ENCODE measurements at regions not wholly inside any gene's neighbourhood (a gene's known extent, or its start where the extent isn't known, plus 50 kb on each side); places are given as distances from the start of the nearest gene placed in this dataset.
A peak's percentile ranks its signal among the peaks of the same experiment; 100 is the strongest.
"Not testable (repeated sequence)": the region's sequence is repeated elsewhere in the genome, so short reads cannot be mapped to it uniquely, and the experiment has no call there.

DNA sequence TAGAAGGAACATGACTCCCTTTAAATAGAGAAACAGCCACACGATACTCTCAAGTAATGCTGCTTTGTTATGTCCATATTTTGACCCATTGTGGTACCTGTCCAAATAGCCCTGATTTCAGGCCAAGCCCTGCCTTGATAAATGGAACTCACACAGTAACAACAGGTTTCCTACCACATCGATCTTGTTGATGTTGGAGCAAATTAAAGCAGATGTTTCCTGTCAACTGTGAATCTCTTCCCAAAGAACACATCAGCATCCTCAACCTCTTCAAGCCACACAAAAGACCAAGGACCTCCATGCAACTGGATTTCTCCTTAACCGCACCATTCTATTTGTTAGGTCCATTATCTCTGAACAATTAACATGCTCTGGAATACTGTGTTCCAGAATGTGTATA lies 109.5 kb downstream of the FOXD4L6 start:
- H3K9me3 ChIP-seq; H3K27ac ChIP-seq; H3K4me1 ChIP-seq; intact Hi-C loops (cut with DNase I; ENCODE audit: low total_unique reads); DNase-seq; H3K4me3 ChIP-seq; H3K27me3 ChIP-seq (replicated peaks in 1 of 7): not testable (repeated sequence)
- H3K36me3 ChIP-seq = peaks cover 0 to 49% (median 8%) of the 10 kb centered on the region in 6 donors
- 71 to 81% (median 77%) methylated on average over 3 of the region's 3 CpGs for WGBS, 5 donors

DNA sequence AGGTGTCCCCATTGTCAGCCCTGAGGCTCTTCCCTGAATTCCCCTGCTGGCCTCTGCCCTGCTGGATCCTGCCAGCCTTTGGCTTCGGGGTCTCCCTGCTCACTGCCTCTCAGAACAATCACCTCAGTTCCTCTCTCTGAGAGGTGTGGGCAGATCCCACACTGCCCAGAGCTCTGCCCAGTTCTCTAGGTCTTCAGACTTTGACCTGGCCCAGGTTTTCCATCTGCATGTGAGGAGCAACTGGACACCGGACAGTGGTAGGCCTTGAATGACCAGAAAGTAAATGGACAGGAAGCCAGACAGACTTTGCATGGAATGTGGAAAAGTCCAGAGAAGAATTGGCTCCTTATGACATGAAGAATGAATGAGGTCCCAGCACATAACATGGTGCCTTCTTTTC lies 111.8 kb downstream of the FOXD4L6 start:
- WGBS, 5 donors = 71 to 100% (median 93%) methylated on average over 1 of the region's 2 CpGs
- H3K27me3 ChIP-seq (replicated peaks in 1 of 7); DNase-seq; H3K4me1 ChIP-seq; H3K27ac ChIP-seq; H3K4me3 ChIP-seq; H3K9me3 ChIP-seq; intact Hi-C loops (cut with DNase I; ENCODE audit: low total_unique reads): not testable (repeated sequence)
- H3K36me3 ChIP-seq = peaks cover 0 to 71% (median 24%) of the 10 kb centered on the region in 6 donors

DNA sequence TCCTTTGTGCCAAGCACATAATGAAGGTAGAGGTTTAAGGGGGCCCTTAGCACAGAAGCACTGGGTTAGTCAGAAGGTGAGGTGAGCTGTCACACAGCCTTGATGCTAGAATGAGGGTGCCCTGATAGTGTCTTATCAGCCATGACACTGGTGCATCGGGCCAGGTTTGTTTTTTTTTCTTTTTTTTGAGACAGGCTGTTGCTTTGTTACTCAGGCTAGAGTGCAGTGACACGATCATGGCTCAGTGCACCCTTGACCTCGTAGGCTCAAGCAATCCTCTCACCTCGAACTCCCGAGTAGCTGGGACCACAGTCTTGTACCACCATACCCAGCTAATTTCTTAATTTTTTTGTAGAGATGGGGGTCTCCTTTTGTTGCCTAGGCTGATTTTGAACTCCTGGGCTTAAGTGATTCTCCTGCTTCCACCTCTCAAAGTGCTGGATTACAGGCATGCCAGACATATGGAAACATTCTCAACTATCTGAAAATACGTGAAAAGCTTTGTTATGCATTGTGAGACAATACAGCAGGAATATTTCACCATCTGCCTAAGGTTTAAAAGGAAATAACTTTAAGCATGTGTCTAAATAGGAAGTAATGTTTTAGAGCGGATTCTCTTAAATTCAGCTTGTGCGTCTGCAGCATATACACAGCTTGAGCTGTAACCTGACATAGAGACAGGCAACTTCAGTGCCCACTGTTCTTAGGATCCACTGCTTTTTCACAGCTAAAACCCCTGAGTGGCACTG lies 128.4 kb downstream of the FOXD4L6 start:
- 52 to 76% (median 64%) methylated on average over 8 of the region's 8 CpGs for WGBS, 5 donors
- peaks cover 0 to 56% (median 14%) of the 10 kb centered on the region in 6 donors for H3K36me3 ChIP-seq
- DNase-seq = not testable (repeated sequence)

DNA sequence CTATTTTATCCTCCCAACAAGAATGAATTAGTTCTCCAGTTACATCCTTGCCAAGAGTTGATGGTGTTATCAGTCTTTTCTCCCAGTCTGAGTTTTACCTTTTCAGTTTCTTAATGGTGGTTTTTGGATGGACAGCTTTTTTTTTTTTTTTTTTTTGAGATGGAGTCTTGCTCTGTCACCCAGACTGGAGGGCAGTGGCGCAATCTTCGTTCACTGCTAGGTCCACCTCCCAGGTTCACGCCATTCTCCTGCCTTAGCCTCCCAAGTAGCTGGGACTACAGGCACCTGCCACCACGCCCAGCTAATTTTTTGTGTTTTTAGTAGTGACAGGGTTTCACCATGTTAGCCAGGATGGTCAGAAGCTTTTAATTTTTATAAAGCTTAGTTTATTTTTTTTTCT lies 133.0 kb downstream of the FOXD4L6 start:
- H3K9me3 ChIP-seq; H3K27ac ChIP-seq; H3K4me3 ChIP-seq; H3K27me3 ChIP-seq (replicated peaks in 1 of 7); DNase-seq; intact Hi-C loops (cut with DNase I; ENCODE audit: low total_unique reads): not testable (repeated sequence)
- 82 to 88% (median 85%) methylated on average over 4 of the region's 4 CpGs for whole genome bisulfite sequencing, 5 donors
- Histone ChIP-seq H3K36me3 (peaks cover 0 to 42% (median 14%) of the 10 kb centered on the region in 6 donors), H3K4me1 (peaks cover 19 to 78% (median 64%) of the 10 kb centered on the region in 6 donors)

More for the DNA sequence above, 128.4 kb downstream of the FOXD4L6 start:
- H3K27me3 ChIP-seq (replicated peaks in 1 of 7); H3K27ac ChIP-seq; H3K9me3 ChIP-seq; H3K4me3 ChIP-seq; intact Hi-C loops (cut with DNase I; ENCODE audit: low total_unique reads): not testable (repeated sequence)
- peaks cover 10 to 52% (median 31%) of the 10 kb centered on the region in 6 donors for H3K4me1 ChIP-seq

DNA sequence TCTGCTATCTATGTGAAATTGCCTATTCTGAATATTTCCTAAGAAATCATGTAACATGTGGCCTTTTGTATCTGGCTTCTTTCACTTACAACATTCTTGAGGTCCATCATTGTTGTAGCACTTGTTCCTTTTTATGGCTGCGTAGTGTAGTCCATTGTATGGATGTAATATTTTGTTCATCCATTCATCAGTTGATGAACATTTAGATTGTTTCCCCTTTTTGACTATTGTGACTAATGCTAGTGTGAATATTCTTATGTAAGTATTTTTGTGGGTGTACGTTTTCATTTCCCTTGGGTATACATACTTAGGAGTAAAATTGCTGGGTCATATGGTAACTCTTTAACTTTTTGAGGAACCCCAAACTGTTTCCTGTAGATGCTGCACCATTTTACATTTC lies 134.6 kb downstream of the FOXD4L6 start:
- H3K27me3 ChIP-seq (replicated peaks in 1 of 7); H3K9me3 ChIP-seq; DNase-seq; intact Hi-C loops (cut with DNase I; ENCODE audit: low total_unique reads): not testable (repeated sequence)
- Histone ChIP-seq H3K36me3 (peaks cover 0 to 27% (median 12%) of the 10 kb centered on the region in 6 donors), H3K27ac (peak overlapping the region in 4 of 8 donors; percentile 92 to 97 (median 96)), H3K4me3 (peak overlapping the region in 1 of 8 donors; percentile 82), H3K4me1 (peaks cover 19 to 77% (median 60%) of the 10 kb centered on the region in 6 donors)
- 46 to 63% (median 56%) methylated on average over 2 of the region's 2 CpGs for WGBS, 5 donors

DNA sequence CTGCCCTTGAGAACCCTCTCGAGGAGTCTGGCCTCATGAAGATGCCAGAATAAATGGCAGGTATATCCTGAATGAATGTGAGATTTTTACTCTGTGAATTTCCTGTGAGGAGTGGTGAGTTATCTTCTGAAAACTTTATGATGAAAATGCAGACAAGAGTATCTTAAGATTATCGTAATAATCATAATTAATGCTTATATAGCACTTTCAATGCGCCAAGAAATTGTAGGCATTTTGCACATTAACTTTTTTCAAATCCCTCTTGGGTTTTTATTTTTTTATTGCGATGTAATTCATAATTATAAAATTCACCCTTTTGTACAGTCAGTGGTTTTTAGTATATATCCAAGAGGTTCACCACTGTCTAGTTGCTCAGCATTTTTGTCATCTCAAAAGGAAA lies 135.1 kb downstream of the FOXD4L6 start:
- Histone ChIP-seq H3K27ac (peak overlapping the region in 6 of 8 donors; percentile 92 to 97 (median 95)), H3K4me1 (peaks cover 19 to 72% (median 57%) of the 10 kb centered on the region in 6 donors), H3K36me3 (peaks cover 0 to 26% (median 12%) of the 10 kb centered on the region in 6 donors), H3K4me3 (peak overlapping the region in 4 of 8 donors; percentile 59 to 94 (median 78))
- WGBS, 5 donors = 85 to 97% (median 94%) methylated on average over 3 to 4 of the region's 4 CpGs
- intact Hi-C loops (cut with DNase I; ENCODE audit: low total_unique reads); H3K27me3 ChIP-seq (replicated peaks in 1 of 7); DNase-seq; H3K9me3 ChIP-seq: not testable (repeated sequence)

DNA sequence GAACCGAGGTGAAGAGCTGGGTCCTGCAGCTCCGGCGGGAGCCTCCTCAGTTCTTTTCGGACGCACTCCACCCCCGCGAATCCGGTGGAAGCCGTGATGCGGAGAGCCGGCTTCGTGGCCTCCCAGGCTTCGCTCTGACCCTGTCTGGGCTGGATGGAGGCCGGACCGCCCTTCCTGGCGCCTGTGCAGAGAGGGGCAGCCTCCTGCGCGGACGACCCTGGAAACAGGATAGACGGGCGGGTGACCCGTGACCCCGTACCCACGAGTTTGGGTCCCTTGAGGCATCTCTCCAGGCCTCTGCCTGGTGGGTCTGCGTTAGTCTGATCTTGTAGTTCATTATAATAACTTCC lies 136.0 kb downstream of the FOXD4L6 start:
- Histone ChIP-seq H3K27ac (peak overlapping the region; percentile 90 to 97 (median 95)), H3K4me1 (peaks cover 13 to 63% (median 48%) of the 10 kb centered on the region in 6 donors), H3K4me3 (peak overlapping the region; percentile 59 to 94 (median 80)), H3K36me3 (peaks cover 0 to 26% (median 9%) of the 10 kb centered on the region in 6 donors)
- intact Hi-C loops (cut with DNase I; ENCODE audit: low total_unique reads); H3K9me3 ChIP-seq; H3K27me3 ChIP-seq (replicated peaks in 1 of 7): not testable (repeated sequence)
- TF ChIP-seq POLR2AphosphoS5 (IDR thresholded peaks at IDR 0.05) = peak in 1 of 3 donors; percentile 78
- DNase-seq = peak; percentile 98
- 8 to 15% (median 14%) methylated on average over 25 of the region's 25 CpGs for WGBS, 5 donors

Measured in spleen (tissue), 11 donors.